CD4-positive, alpha-beta memory T cell (primary cell): ENCODE measurements at regions not wholly inside any gene's neighbourhood (a gene's known extent, or its start where the extent isn't known, plus 50 kb on each side); places are given as distances from the start of the nearest gene placed in this dataset.
"Not testable (repeated sequence)": the region's sequence is repeated elsewhere in the genome, so short reads cannot be mapped to it uniquely, and the experiment has no call there.

Experiments used
- CTCF ChIA-PET: fragments of 350-600 bp; sonication (Branson Sonifier 250); formaldehyde crosslinking; loops from one replicate; lab custom pipeline; 2021; ENCODE audit warnings: inconsistent platforms; ENCODE audit not compliant: partially characterized antibody; lab: Charles Lee
- POLR2A ChIA-PET: fragments of 350-600 bp; sonication (Branson Sonifier 250); formaldehyde crosslinking; loops from one replicate; lab custom pipeline; 2021; ENCODE audit not compliant: partially characterized antibody; lab: Charles Lee
- DNase-seq, 5 donors: peaks; one replicate each; pipeline versions ENCODE4 v3.0.0 to v3.0.0-alpha.2; 2020 to 2022; ENCODE audit warnings: mixed read lengths in 1 of 5
- H3K27ac ChIP-seq: one replicate; pipeline ENCODE4 v1.7.0; 2013; ENCODE audit warnings: low read depth, low read length
- H3K27me3 ChIP-seq: 2 replicates; pipeline ENCODE4 v1.7.0; 2013; ENCODE audit warnings: mild to moderate bottlenecking, low read length, moderate library complexity; ENCODE audit not compliant: insufficient read depth
- H3K36me3 ChIP-seq: 2 replicates; pipeline ENCODE4 v1.7.0; 2013; ENCODE audit warnings: mild to moderate bottlenecking, low read length, moderate library complexity; ENCODE audit not compliant: insufficient read depth
- H3K4me1 ChIP-seq: 2 replicates; pipeline ENCODE4 v1.7.0; 2013; ENCODE audit warnings: mild to moderate bottlenecking, low read length, moderate library complexity; ENCODE audit not compliant: insufficient read depth
- H3K4me3 ChIP-seq, 2 donors: one replicate each; pipeline ENCODE4 v1.7.0; 2013; ENCODE audit warnings: low read length in 2 of 2, mild to moderate bottlenecking in 1 of 2
- H3K9me3 ChIP-seq, 2 donors: one replicate each; pipeline ENCODE4 v1.7.0; 2013; ENCODE audit warnings: low read length in 2 of 2, control low read depth in 1 of 2; ENCODE audit not compliant: control insufficient read depth in 1 of 2
- H3K27ac Mint-ChIP-seq, 7 donors: one replicate each; pipeline ENCODE4 v1.8.0; 2020 to 2021; ENCODE audit warnings: mixed read lengths in 7 of 7, mild to moderate bottlenecking in 6 of 7, inconsistent platforms in 3 of 7, moderate library complexity in 3 of 7
- H3K27me3 Mint-ChIP-seq, 2 donors: one replicate each; pipeline ENCODE4 v1.8.0; 2020 to 2021; ENCODE audit warnings: mixed read lengths in 2 of 2
- H3K36me3 Mint-ChIP-seq, 2 donors: one replicate each; pipeline ENCODE4 v1.8.0; 2020 to 2021; ENCODE audit warnings: mixed read lengths in 2 of 2, inconsistent platforms in 1 of 2, mild to moderate bottlenecking in 1 of 2
- H3K4me1 Mint-ChIP-seq, 4 donors: one replicate each; pipeline ENCODE4 v1.8.0; 2020 to 2021; ENCODE audit warnings: mixed read lengths in 4 of 4, mild to moderate bottlenecking in 1 of 4
- H3K4me3 Mint-ChIP-seq, 8 donors: one replicate each; pipeline ENCODE4 v1.8.0; 2020 to 2021; ENCODE audit warnings: mixed read lengths in 8 of 8, mild to moderate bottlenecking in 7 of 8, moderate library complexity in 6 of 8, inconsistent platforms in 3 of 8
- H3K9me3 Mint-ChIP-seq, 8 donors: one replicate each; pipeline ENCODE4 v1.8.0; 2020 to 2021; ENCODE audit warnings: mixed read lengths in 8 of 8, mild to moderate bottlenecking in 5 of 8, inconsistent platforms in 3 of 8, moderate library complexity in 1 of 8
- intact Hi-C: fragments of 100-400 bp; cut with micrococcal nuclease; formaldehyde crosslinking; loops from one replicate; pipeline ENCODE4 v1.15.1; 2023

- H3K27ac Mint-ChIP-seq, POLR2A ChIA-PET, H3K27me3 ChIP-seq, H3K36me3 Mint-ChIP-seq, H3K4me1 Mint-ChIP-seq, H3K27ac ChIP-seq, H3K4me3 Mint-ChIP-seq, CTCF ChIA-PET, DNase-seq, H3K36me3 ChIP-seq, intact Hi-C loops, H3K27me3 Mint-ChIP-seq, H3K9me3 ChIP-seq, H3K4me3 ChIP-seq, H3K4me1 ChIP-seq: not testable (repeated sequence)
- peaks cover 0 to 12% (median under 1%) of the 10 kb centered on the region in 8 donors for H3K9me3 Mint-ChIP-seq
Measured at GRCh38 chr22:16681290-16681689, 88.7 kb upstream of the CCT8L2 start.

GRCh38 chr22:16680209-16680899, 87.7 kb upstream of the CCT8L2 start:
- H3K9me3 ChIP-seq, H3K36me3 Mint-ChIP-seq, DNase-seq, H3K4me1 ChIP-seq, H3K36me3 ChIP-seq, CTCF ChIA-PET, H3K27ac Mint-ChIP-seq, H3K27me3 Mint-ChIP-seq, POLR2A ChIA-PET, H3K4me3 Mint-ChIP-seq, H3K27ac ChIP-seq, H3K27me3 ChIP-seq, intact Hi-C loops, H3K4me1 Mint-ChIP-seq, H3K4me3 ChIP-seq: not testable (repeated sequence)
- peaks cover 0 to 12% (median under 1%) of the 10 kb centered on the region in 8 donors for H3K9me3 Mint-ChIP-seq

- H3K36me3 Mint-ChIP-seq, H3K9me3 ChIP-seq, H3K36me3 ChIP-seq, H3K27me3 Mint-ChIP-seq, H3K27ac Mint-ChIP-seq, POLR2A ChIA-PET, H3K4me3 ChIP-seq, DNase-seq, H3K4me3 Mint-ChIP-seq, intact Hi-C loops, H3K27me3 ChIP-seq, H3K4me1 Mint-ChIP-seq, H3K27ac ChIP-seq, H3K4me1 ChIP-seq, CTCF ChIA-PET: not testable (repeated sequence)
- H3K9me3 Mint-ChIP-seq: peaks cover 0 to 12% (median under 1%) of the 10 kb centered on the region in 8 donors
Measured at GRCh38 chr22:16679191-16679834, 86.7 kb upstream of the CCT8L2 start.

GRCh38 chr22:16673433-16673832, 80.8 kb upstream of the CCT8L2 start:
- H3K27me3 ChIP-seq, intact Hi-C loops, H3K36me3 Mint-ChIP-seq, H3K27me3 Mint-ChIP-seq, H3K36me3 ChIP-seq, POLR2A ChIA-PET, H3K9me3 Mint-ChIP-seq, H3K27ac Mint-ChIP-seq, H3K4me3 Mint-ChIP-seq, DNase-seq, H3K4me3 ChIP-seq, H3K4me1 ChIP-seq, H3K9me3 ChIP-seq, H3K4me1 Mint-ChIP-seq, H3K27ac ChIP-seq, CTCF ChIA-PET: not testable (repeated sequence)

GRCh38 chr22:16665610-16666009, 73.0 kb upstream of the CCT8L2 start:
- H3K4me3 ChIP-seq, H3K27me3 ChIP-seq, POLR2A ChIA-PET, H3K4me1 Mint-ChIP-seq, intact Hi-C loops, CTCF ChIA-PET, H3K27ac Mint-ChIP-seq, H3K27ac ChIP-seq, DNase-seq, H3K4me3 Mint-ChIP-seq, H3K4me1 ChIP-seq, H3K36me3 Mint-ChIP-seq, H3K36me3 ChIP-seq, H3K27me3 Mint-ChIP-seq, H3K9me3 ChIP-seq: not testable (repeated sequence)
- peaks cover 0 to 15% (median 4%) of the 10 kb centered on the region in 8 donors for H3K9me3 Mint-ChIP-seq

- H3K27ac ChIP-seq, H3K4me1 ChIP-seq, H3K27me3 ChIP-seq, H3K27ac Mint-ChIP-seq, POLR2A ChIA-PET, H3K36me3 Mint-ChIP-seq, H3K4me3 ChIP-seq, H3K4me3 Mint-ChIP-seq, H3K27me3 Mint-ChIP-seq, H3K4me1 Mint-ChIP-seq, intact Hi-C loops, DNase-seq, H3K36me3 ChIP-seq, H3K9me3 ChIP-seq, CTCF ChIA-PET: not testable (repeated sequence)
- H3K9me3 Mint-ChIP-seq: peaks cover 0 to 15% (median 4%) of the 10 kb centered on the region in 8 donors
Measured at GRCh38 chr22:16662330-16662729, 69.7 kb upstream of the CCT8L2 start.

- H3K27me3 ChIP-seq, intact Hi-C loops, H3K27ac Mint-ChIP-seq, CTCF ChIA-PET, H3K4me3 ChIP-seq, H3K9me3 ChIP-seq, H3K4me3 Mint-ChIP-seq, DNase-seq, H3K36me3 ChIP-seq, H3K27ac ChIP-seq, H3K4me1 Mint-ChIP-seq, H3K36me3 Mint-ChIP-seq, POLR2A ChIA-PET, H3K4me1 ChIP-seq, H3K9me3 Mint-ChIP-seq, H3K27me3 Mint-ChIP-seq: not testable (repeated sequence)
Measured at GRCh38 chr22:16660989-16661388, 68.4 kb upstream of the CCT8L2 start.
